ENCODE measurements at regions not wholly inside any gene's neighbourhood (a gene's known extent, or its start where the extent isn't known, plus 50 kb on each side); places are given as distances from the start of the nearest gene placed in this dataset.

GRCh38 chr5:116675626-116675910 is 100.9 kb upstream of the SEMA6A start:
- no peak for DNase-seq (ENCODE audit: low spot score)
- Histone ChIP-seq H3K4me1 (peaks cover 9% of the 10 kb centered on the region), H4K20me1 (ENCODE audit: low read depth) (no peaks in the 10 kb centered on the region), H3K27me3 (no peaks in the 10 kb centered on the region), H3K79me2 (ENCODE audit: low read depth) (no peaks in the 10 kb centered on the region), H3K4me3 (no peak overlapping the region), H3K27ac (no peak overlapping the region), H3F3A (ENCODE audit: low read depth) (no peaks in the 10 kb centered on the region), H2AFZ (replicated peaks) (no peak overlapping the region), H3K36me3 (no peaks in the 10 kb centered on the region), H3K9me3 (ENCODE audit: low read depth) (no peaks in the 10 kb centered on the region), H3K4me2 (no peak overlapping the region), H3K9ac (no peak overlapping the region)
- peaks cover 2% of the 10 kb centered on the region for H3K36me3 Mint-ChIP-seq
- TF ChIP-seq EZH2 (IDR thresholded peaks at IDR 0.05) (no peak), EZH2phosphoT487 (IDR thresholded peaks at IDR 0.05) (no peak)
- TF ChIP-seq, protein P1, sequence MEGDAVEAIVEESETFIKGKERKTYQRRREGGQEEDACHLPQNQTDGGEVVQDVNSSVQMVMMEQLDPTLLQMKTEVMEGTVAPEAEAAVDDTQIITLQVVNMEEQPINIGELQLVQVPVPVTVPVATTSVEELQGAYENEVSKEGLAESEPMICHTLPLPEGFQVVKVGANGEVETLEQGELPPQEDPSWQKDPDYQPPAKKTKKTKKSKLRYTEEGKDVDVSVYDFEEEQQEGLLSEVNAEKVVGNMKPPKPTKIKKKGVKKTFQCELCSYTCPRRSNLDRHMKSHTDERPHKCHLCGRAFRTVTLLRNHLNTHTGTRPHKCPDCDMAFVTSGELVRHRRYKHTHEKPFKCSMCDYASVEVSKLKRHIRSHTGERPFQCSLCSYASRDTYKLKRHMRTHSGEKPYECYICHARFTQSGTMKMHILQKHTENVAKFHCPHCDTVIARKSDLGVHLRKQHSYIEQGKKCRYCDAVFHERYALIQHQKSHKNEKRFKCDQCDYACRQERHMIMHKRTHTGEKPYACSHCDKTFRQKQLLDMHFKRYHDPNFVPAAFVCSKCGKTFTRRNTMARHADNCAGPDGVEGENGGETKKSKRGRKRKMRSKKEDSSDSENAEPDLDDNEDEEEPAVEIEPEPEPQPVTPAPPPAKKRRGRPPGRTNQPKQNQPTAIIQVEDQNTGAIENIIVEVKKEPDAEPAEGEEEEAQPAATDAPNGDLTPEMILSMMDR (IDR thresholded peaks at IDR 0.05), result no peak
- H3K27me3 Mint-ChIP-seq (ENCODE audit: insufficient read depth, low read depth), result peaks cover 10% of the 10 kb centered on the region
- peaks cover 13% of the 10 kb centered on the region for H3K4me1 Mint-ChIP-seq
- no peak overlapping the region for H3K4me3 Mint-ChIP-seq
- no peak overlapping the region for H3K27ac Mint-ChIP-seq
- H3K9me3 Mint-ChIP-seq, result peaks cover 5% of the 10 kb centered on the region

DNA sequence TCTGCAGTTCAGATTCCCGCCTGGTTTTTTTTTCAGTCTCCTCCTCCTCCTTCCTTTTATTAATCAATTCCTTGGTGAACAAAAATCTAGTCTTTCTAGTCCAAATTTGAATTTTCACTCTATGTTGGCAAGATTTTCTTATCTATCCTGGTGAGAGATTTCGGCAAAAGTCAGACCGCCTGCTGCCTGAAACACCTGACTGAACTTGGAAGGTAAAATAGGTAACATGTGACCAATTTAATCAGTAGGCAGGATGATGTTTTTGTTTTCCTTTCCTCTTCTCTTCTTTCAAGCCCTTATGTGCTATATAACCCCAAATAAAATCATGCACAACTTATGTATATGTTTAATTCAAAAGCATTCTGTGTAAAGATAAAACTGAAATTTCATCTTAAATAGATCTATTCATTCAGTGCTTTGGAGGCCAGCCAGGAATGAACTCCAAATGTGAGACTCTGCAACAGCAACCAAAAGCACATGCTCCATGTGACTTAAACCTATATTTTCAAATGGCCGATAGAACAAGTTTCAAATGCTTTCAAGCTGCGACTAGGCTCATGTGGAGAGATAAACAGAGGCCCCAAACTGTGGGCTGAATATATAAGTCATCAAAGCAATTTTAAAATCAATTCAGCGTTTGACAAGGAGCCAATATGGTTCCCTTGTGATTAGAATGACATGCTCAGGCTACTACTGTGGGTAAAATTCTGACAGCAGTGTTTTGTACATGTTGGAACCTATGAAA is 100.4 kb upstream of the SEMA6A start:
- Histone ChIP-seq H3K9me3 (ENCODE audit: low read depth) (no peaks in the 10 kb centered on the region), H3K27me3 (no peaks in the 10 kb centered on the region), H3K9ac (no peak overlapping the region), H3F3A (ENCODE audit: low read depth) (no peaks in the 10 kb centered on the region), H3K79me2 (ENCODE audit: low read depth) (no peaks in the 10 kb centered on the region), H2AFZ (replicated peaks) (no peak overlapping the region), H3K4me2 (no peak overlapping the region), H3K27ac (no peak overlapping the region), H3K4me1 (peaks cover 9% of the 10 kb centered on the region), H3K36me3 (no peaks in the 10 kb centered on the region), H4K20me1 (ENCODE audit: low read depth) (no peaks in the 10 kb centered on the region), H3K4me3 (no peak overlapping the region)
- Mint-ChIP-seq H3K36me3 (peaks cover 2% of the 10 kb centered on the region), H3K4me1 (peaks cover 16% of the 10 kb centered on the region), H3K4me3 (no peak overlapping the region), H3K27me3 (ENCODE audit: insufficient read depth, low read depth) (peaks cover 10% of the 10 kb centered on the region), H3K9me3 (peaks cover 5% of the 10 kb centered on the region), H3K27ac (no peak overlapping the region)
- no peak for TF ChIP-seq EZH2 (IDR thresholded peaks at IDR 0.05)
- TF ChIP-seq, protein P1 (IDR thresholded peaks at IDR 0.05), result no peak
- no peak for TF ChIP-seq EZH2phosphoT487 (IDR thresholded peaks at IDR 0.05)
- DNase-seq (ENCODE audit: low spot score), result no peak

DNA sequence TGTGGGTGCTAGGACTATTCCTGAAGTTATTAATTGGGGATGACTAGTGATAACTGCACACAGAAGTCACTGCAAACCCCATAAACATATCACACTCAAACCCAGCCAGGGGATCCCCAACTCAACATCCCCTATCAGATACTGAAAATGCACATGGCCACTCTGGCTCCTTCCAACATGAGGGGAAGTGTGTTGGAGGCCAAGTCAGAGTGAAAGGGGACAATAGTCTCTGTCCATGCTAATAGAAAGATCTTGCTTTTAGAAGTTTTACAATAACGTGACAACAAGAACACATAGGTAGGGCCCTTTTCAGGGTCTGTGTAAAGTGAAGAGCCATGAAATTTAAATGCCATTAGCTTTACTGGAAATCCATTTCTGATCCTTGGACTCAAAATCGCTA is 98.8 kb upstream of the SEMA6A start:
- peaks cover 2% of the 10 kb centered on the region for H3K36me3 Mint-ChIP-seq
- no peak for DNase-seq (ENCODE audit: low spot score)
- Histone ChIP-seq H3F3A (ENCODE audit: low read depth) (no peaks in the 10 kb centered on the region), H3K4me3 (no peak overlapping the region), H3K4me2 (no peak overlapping the region), H3K4me1 (peaks cover 13% of the 10 kb centered on the region), H3K9ac (no peak overlapping the region), H2AFZ (replicated peaks) (no peak overlapping the region), H3K27ac (no peak overlapping the region), H3K36me3 (no peaks in the 10 kb centered on the region), H4K20me1 (ENCODE audit: low read depth) (no peaks in the 10 kb centered on the region), H3K27me3 (no peaks in the 10 kb centered on the region), H3K9me3 (ENCODE audit: low read depth) (no peaks in the 10 kb centered on the region), H3K79me2 (ENCODE audit: low read depth) (no peaks in the 10 kb centered on the region)
- TF ChIP-seq EZH2 (IDR thresholded peaks at IDR 0.05) (no peak), EZH2phosphoT487 (IDR thresholded peaks at IDR 0.05) (no peak)
- TF ChIP-seq, protein P1 (IDR thresholded peaks at IDR 0.05), result no peak
- peaks cover 2% of the 10 kb centered on the region for H3K9me3 Mint-ChIP-seq
- H3K4me1 Mint-ChIP-seq, result peaks cover 22% of the 10 kb centered on the region
- H3K27ac Mint-ChIP-seq, result no peak overlapping the region
- H3K4me3 Mint-ChIP-seq, result no peak overlapping the region
- H3K27me3 Mint-ChIP-seq (ENCODE audit: insufficient read depth, low read depth), result peaks cover 8% of the 10 kb centered on the region

All from neural progenitor cell (in vitro differentiated cells).